Stromal cell of bone marrow (primary cell): ENCODE measurements at regions not wholly inside any gene's neighbourhood (a gene's known extent, or its start where the extent isn't known, plus 50 kb on each side); places are given as distances from the start of the nearest gene placed in this dataset.

ENCODE experiments used
- DNase-seq: peaks from one replicate; pipeline ENCODE4 v3.0.0-alpha.2; 2012; ENCODE audit warnings: low read depth

DNA sequence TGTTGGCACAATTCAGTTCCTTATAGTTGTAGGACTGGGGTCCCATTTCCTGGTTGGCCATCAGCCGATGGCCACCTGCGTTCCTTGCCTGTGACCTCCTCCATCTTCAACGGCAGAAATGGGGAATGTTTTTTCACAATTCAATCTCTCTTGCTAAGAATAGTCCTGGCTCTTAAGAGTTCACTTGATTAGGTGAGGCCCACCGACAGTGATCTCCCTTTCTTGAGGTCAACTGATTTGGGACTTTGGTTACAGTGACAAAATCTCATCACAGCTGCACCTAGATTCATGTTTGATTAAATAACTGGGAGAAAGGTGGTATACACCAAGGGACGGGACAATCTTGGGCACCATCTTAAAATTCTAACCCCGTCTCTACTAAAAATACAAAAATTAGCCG lies 139.1 kb upstream of the DTNBP1 start:
- DNase-seq, result no peak

DNA sequence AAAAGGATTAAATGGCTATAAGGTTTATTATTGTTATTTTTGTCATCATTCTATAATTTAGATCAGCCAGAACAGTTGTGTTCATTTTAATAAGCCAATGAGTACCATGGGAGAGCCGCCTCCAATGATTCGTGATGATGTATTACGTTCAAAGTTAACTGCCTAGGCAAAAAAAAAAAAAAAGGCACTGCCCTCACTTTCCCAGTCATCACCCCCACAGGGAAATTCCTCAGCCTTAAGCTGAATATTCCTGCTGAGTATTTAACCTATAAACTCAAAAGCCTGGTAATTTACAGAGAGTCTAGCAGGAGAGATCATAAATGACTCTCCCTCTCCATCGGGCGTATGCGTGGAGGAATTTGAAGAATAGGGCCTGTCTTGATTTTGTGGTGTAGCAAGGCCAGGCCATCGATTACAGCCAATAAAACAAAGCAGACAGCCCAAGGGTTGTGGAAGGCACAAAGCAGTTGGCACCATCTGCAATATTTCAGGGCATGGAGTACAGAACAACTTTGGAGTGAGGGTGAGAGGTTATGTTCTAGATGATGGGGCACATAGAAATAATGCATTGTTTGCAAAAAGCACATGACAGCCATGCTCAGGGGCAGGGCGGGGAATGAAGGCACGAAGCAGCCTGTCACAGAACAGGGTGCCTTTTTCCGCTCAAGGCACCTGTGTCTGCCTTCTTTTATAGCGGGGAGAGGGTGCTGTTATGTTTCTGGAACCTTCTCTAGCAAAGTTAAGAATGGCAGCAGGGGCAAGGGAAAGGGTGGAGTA lies 138.2 kb upstream of the DTNBP1 start:
- no peak for DNase-seq

- no peak for DNase-seq
These were observed 135.9 kb upstream of the DTNBP1 start for GRCh38 chr6:15798533-15799255.

GRCh38 chr6:15796844-15797243 lies 134.0 kb upstream of the DTNBP1 start:
- no peak for DNase-seq

- no peak for DNase-seq
These were observed 133.4 kb upstream of the DTNBP1 start for GRCh38 chr6:15796130-15796771.

DNA sequence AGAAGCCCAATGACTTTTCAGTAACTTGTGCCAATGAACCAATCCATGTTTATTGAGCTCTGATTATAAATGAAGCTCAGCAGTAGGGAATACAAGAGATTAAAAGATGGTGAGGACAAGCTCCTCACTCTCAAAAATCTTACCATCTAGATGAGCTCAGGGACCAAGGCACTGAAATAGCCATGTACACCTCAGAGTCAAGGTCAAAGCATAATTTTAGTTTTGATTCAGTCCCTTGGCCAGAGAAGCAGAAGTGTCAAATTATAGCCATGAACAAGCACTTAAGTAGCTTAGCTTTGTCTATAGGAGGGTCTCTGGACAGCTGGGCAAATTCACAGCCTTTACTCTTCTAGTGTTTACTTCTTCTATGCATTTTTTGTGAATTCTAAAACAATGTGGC lies 131.0 kb upstream of the DTNBP1 start:
- DNase-seq, result no peak

DNA sequence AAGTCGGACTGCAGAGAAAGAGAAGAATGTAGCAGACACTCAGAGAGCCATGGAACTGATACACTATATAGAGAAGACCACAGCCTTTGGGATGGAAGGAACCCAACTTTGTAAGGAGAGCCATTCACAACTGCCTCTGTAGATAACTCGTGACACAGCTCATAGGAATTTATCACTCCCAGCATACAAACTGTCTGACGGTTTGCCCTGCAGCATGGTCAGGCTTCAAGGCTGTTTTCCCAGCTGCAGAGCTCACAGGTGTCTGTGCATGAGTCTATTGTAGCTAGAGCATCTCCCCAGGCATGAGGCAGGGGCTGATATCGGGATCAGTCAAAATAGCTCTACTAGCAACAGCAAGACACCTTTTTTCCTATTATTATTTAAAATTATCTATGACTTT lies 130.5 kb upstream of the DTNBP1 start:
- no peak for DNase-seq

GRCh38 chr6:15792842-15793241 lies 130.0 kb upstream of the DTNBP1 start:
- DNase-seq, result no peak

- no peak for DNase-seq
These were observed 128.8 kb upstream of the DTNBP1 start for GRCh38 chr6:15791448-15792181.

GRCh38 chr6:15790116-15790515 lies 127.3 kb upstream of the DTNBP1 start:
- DNase-seq, result no peak

GRCh38 chr6:15786846-15787245 lies 124.0 kb upstream of the DTNBP1 start:
- no peak for DNase-seq

GRCh38 chr6:15783484-15783883 lies 120.7 kb upstream of the DTNBP1 start:
- DNase-seq, result no peak

- no peak for DNase-seq
These were observed 119.1 kb upstream of the DTNBP1 start for GRCh38 chr6:15781890-15782289.

GRCh38 chr6:15781333-15781732 lies 118.5 kb upstream of the DTNBP1 start:
- DNase-seq, result no peak

DNA sequence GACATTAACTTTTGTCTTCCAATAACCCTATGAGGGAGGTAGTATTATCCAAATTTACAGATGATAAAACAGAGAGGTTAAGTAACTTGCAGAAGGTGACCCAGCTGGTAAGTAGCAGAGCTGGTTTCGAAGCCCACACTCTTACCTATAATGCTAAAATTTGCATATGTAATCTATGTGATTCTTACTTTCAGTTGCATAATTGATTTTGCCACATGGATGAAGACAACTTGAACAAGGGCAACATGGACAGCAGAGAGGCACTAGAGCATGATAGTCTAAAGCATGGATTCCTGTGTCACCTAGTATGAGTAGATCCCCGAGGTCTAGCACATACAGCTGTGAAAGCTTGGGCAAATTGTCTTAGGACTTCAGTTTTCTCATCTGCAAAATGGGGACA lies 117.6 kb upstream of the DTNBP1 start:
- DNase-seq, result no peak

DNA sequence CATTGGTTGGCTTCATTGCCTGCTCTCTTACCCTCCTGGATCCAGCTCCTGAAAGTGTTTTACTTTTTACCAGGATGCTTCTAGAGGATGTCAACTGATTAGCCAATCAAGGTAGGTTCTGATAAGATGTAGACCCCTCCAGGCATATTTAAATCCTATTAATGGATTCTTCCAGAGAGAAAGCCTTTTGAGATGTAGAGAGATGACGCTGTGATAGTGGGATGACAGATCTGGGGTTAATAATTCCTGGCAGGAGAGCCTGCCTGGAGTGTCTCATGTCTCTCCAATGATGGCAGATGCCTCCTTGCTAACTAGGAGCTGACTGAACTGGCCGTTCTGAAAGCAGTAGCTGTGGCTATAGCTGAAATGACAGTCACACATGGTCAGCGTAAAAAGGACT lies 116.9 kb upstream of the DTNBP1 start:
- DNase-seq, result no peak

- DNase-seq, result no peak
These were observed 113.7 kb upstream of the DTNBP1 start for GRCh38 chr6:15776458-15776980.

DNA sequence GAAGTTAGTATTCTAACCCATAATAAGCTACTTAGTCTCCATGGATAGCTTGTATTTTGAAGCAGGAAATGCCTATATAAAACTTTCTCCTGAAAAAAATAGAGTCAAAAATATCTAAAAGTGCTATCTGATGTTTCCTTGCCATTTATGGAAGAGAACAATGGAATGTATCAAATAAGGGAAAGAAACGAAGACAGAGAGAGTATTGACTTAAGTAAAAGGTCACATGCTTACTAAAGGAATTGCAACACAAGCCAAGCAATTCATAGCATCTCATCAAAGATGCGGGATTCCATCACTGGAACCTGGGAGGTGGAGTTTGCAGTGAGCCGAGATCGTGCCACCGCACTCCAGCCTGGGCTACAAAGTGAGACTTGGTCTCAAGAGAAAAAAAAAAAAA lies 112.9 kb upstream of the DTNBP1 start:
- no peak for DNase-seq

- DNase-seq, result no peak
These were observed 112.3 kb upstream of the DTNBP1 start for GRCh38 chr6:15775076-15775634.

- no peak for DNase-seq
These were observed 111.1 kb upstream of the DTNBP1 start for GRCh38 chr6:15773806-15774410.

DNA sequence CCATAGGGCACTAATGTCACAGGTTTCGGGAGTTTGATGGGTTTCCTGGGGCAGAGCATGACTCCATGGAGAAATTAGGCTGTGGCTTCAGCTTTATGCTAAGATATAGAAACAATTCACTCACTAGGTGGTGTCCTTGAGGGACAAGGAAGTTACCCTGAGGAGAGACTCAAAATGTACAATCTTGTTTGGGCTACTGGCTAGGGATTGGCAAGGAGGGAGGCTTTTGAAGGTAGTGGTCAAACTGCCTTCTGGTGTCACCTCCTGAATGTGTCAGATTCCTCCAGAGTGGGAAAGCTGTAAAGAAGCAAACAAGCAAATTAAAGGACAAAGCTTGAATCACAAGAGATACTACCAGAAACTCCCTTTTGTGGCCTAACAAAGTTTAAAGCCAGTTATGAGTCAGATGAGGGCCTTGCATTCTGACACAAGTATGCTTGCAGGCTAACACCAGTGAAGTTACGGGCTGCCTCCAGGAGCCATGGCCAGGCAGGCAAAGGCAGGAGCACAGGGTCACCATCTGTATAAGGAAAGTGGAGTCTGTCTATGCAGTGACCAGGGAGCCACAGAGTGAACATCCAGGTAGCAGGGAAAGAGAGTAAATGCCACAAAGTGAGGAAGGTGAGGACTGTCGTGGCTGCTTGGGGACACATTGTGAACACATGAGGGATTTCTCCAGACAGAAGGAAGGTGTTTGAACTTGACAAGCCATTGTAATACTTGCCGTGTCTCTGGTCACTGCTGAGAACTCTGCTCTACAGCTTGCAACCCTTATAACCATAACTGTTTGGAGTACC lies 107.7 kb upstream of the DTNBP1 start:
- no peak for DNase-seq
